ENCODE measurements at regions not wholly inside any gene's neighbourhood (a gene's known extent, or its start where the extent isn't known, plus 50 kb on each side); places are given as distances from the start of the nearest gene placed in this dataset.

DNA sequence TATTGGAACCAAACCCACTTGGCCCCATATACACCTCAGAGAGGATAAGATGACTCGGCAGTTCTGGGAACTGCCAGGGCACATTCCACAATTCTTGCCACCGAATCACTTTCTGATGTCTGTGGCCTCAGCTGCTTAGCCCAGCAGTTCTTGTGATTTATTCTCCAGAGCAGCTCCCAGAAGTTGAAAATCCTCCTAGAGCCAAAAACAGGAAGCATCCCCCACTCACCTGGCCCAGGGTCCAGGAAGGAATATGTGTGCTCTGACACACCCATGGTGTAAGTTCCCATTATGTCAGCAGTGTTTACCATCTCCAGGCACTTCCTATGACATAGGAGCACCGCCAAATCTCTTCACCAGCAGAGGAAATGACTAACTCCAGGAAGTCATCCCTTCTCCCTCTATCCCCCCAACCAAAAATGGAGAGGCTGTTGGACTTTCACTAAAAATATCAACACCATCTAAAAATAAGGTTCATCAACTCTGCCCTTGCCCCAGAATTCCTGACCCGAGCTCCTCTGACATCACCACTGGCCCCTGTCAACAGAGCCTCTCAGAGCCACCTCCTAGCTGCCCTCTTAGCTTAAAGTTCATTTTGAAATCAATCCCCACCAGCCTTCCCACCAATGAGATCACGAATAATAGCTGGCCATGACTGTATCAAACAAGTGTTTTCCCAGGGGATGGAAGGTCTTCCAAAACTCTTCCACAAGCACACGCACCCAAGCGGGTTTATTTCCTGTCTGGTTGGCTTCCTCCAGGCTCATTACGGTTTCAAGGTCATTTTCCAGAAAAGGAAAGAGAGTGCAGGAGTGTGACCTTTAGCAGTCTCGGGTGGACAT is 223.1 kb upstream of the PARD3B start:
- peak; percentile 39 for DNase-seq (ENCODE audit: low read depth)
- no peak for TF ChIP-seq CTCF (IDR thresholded peaks at IDR 0.05; ENCODE audit: insufficient read depth, low read length)
- H3K4me3 ChIP-seq (ENCODE audit: low read depth, low read length) = no peak overlapping the region

GRCh38 chr2:204325468-204325867 is 219.8 kb upstream of the PARD3B start:
- H3K4me3 ChIP-seq (ENCODE audit: low read depth, low read length) = no peak overlapping the region
- TF ChIP-seq CTCF (IDR thresholded peaks at IDR 0.05; ENCODE audit: insufficient read depth, low read length) = peak; percentile 82
- DNase-seq (ENCODE audit: low read depth) = peak; percentile 89

GRCh38 chr2:204328373-204328772 is 216.9 kb upstream of the PARD3B start:
- no peak overlapping the region for H3K4me3 ChIP-seq (ENCODE audit: low read depth, low read length)
- TF ChIP-seq CTCF (IDR thresholded peaks at IDR 0.05; ENCODE audit: insufficient read depth, low read length) = no peak

DNA sequence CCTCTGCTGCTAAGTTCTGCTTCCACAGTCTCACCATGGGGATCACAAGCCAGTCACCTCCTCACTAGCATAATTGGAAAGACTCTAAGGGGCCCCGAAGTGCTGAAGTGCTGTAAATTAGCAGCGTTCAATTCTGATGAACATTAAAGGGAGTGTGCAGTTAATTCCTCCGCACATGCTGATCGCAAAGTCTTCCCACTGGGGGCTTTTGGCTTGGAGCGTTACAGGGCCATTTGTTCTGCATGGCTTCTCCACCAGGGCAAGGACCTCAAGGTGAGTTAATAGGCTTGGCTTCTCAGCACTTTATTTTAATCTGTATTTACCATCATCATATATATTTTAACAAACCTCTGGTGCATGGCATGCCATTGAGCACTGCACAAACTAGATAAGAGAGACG is 216.3 kb upstream of the PARD3B start:
- no peak for DNase-seq (ENCODE audit: low read depth)
- no peak for TF ChIP-seq CTCF (IDR thresholded peaks at IDR 0.05; ENCODE audit: insufficient read depth, low read length)
- no peak overlapping the region for H3K4me3 ChIP-seq (ENCODE audit: low read depth, low read length)

More at GRCh38 chr2:204328373-204328772, 216.9 kb upstream of the PARD3B start:
- DNase-seq (ENCODE audit: low read depth) = no peak

- no peak for DNase-seq (ENCODE audit: low read depth)
- no peak for TF ChIP-seq CTCF (IDR thresholded peaks at IDR 0.05; ENCODE audit: insufficient read depth, low read length)
- no peak overlapping the region for H3K4me3 ChIP-seq (ENCODE audit: low read depth, low read length)
Measured at GRCh38 chr2:204329532-204329931, 215.7 kb upstream of the PARD3B start.

GRCh38 chr2:204331180-204331579 is 214.1 kb upstream of the PARD3B start:
- TF ChIP-seq CTCF (IDR thresholded peaks at IDR 0.05; ENCODE audit: insufficient read depth, low read length) = no peak
- H3K4me3 ChIP-seq (ENCODE audit: low read depth, low read length) = no peak overlapping the region
- DNase-seq (ENCODE audit: low read depth) = no peak

Measured in fibroblast of the aortic adventitia (primary cell).